Activated naive CD8-positive, alpha-beta T cell (primary cell): ENCODE measurements at regions not wholly inside any gene's neighbourhood (a gene's known extent, or its start where the extent isn't known, plus 50 kb on each side); places are given as distances from the start of the nearest gene placed in this dataset.
"Not testable (repeated sequence)": the region's sequence is repeated elsewhere in the genome, so short reads cannot be mapped to it uniquely, and the experiment has no call there.

Source experiments
- H3K27ac Mint-ChIP-seq: one replicate; pipeline ENCODE4 v1.8.0; 2021; ENCODE audit warnings: mixed read lengths
- H3K27me3 Mint-ChIP-seq: one replicate; pipeline ENCODE4 v1.8.0; 2021; ENCODE audit warnings: mixed read lengths
- H3K36me3 Mint-ChIP-seq: one replicate; pipeline ENCODE4 v1.8.0; 2021; ENCODE audit warnings: mixed read lengths
- H3K4me1 Mint-ChIP-seq: one replicate; pipeline ENCODE4 v1.8.0; 2021; ENCODE audit warnings: low read depth, mixed read lengths
- H3K4me3 Mint-ChIP-seq: one replicate; pipeline ENCODE4 v1.8.0; 2021; ENCODE audit warnings: mild to moderate bottlenecking, mixed read lengths
- H3K9me3 Mint-ChIP-seq: one replicate; pipeline ENCODE4 v1.8.0; 2021; ENCODE audit warnings: low read depth, mixed read lengths

DNA sequence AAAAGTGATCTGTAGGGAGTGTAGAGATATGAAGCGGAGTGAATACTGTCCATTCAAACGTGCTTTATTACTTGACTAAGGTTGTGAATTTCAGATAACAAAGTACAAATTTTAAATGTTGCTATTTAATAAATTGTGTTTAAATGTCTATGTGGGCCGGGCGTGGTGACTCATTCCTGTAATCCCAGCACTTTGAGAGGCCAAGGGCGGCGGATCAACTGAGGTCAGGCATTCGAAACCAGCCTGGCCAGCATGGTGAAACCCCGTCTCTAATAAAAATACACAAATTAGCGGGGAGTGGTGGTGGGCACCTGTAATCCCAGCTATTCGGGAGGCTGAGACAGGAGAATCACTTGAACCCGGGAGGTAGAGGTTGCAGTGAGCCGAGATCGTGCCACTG, 1544.1 kb downstream of the SLITRK5 start:
- H3K4me3 Mint-ChIP-seq, H3K27ac Mint-ChIP-seq, H3K27me3 Mint-ChIP-seq, H3K9me3 Mint-ChIP-seq, H3K4me1 Mint-ChIP-seq, H3K36me3 Mint-ChIP-seq: not testable (repeated sequence)

GRCh38 chr13:89217813-89218212, 1546.6 kb downstream of the SLITRK5 start:
- no peaks in the 10 kb centered on the region for H3K27me3 Mint-ChIP-seq
- H3K9me3 Mint-ChIP-seq = peaks cover 13% of the 10 kb centered on the region
- H3K36me3 Mint-ChIP-seq = no peaks in the 10 kb centered on the region
- H3K27ac Mint-ChIP-seq = no peak overlapping the region
- no peaks in the 10 kb centered on the region for H3K4me1 Mint-ChIP-seq
- no peak overlapping the region for H3K4me3 Mint-ChIP-seq

DNA sequence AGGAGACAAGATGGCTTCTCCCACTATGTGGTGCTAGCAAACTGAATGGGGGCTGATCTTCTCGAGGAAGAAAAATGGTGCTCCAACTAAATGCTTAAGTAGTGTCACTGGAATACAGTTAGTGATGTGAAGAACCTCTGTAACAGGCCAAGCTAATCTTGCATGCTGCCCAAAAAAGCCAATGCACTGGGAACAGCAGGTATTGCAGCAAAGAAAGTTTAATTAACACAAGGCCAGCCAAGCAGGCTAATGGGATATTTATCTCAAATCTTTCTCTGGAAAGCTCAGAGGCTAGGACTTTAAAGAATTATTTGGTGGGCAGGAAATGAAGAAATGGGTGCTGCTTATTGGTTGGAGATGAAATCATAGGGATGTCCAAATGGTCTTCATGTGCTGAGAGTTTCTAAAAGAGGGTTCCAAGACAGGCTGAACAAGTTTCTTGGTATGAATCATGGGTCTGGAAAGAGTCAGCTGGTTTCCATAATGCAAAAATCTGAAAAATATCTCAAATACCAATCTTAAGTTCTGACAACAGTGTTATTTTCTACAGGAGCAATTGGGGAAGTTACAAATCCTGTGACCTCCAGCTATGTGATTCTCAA, 1550.5 kb downstream of the SLITRK5 start:
- peaks cover 8% of the 10 kb centered on the region for H3K9me3 Mint-ChIP-seq

GRCh38 chr13:89227356-89227755, 1556.2 kb downstream of the SLITRK5 start:
- Mint-ChIP-seq H3K4me1 (no peaks in the 10 kb centered on the region), H3K4me3 (no peak overlapping the region), H3K9me3 (peaks cover 9% of the 10 kb centered on the region), H3K36me3 (no peaks in the 10 kb centered on the region), H3K27me3 (no peaks in the 10 kb centered on the region), H3K27ac (no peak overlapping the region)

More for the DNA sequence above, 1550.5 kb downstream of the SLITRK5 start:
- Mint-ChIP-seq H3K4me1 (no peaks in the 10 kb centered on the region), H3K27me3 (no peaks in the 10 kb centered on the region), H3K4me3 (no peak overlapping the region), H3K36me3 (no peaks in the 10 kb centered on the region), H3K27ac (no peak overlapping the region)

- Mint-ChIP-seq H3K4me3 (no peak overlapping the region), H3K27ac (no peak overlapping the region), H3K27me3 (no peaks in the 10 kb centered on the region), H3K36me3 (no peaks in the 10 kb centered on the region), H3K4me1 (no peaks in the 10 kb centered on the region), H3K9me3 (no peaks in the 10 kb centered on the region)
These were observed 1567.3 kb downstream of the SLITRK5 start for GRCh38 chr13:89238496-89238895.

GRCh38 chr13:89239361-89240127, 1568.4 kb downstream of the SLITRK5 start:
- Mint-ChIP-seq H3K4me3 (no peak overlapping the region), H3K4me1 (no peaks in the 10 kb centered on the region), H3K9me3 (no peaks in the 10 kb centered on the region), H3K27me3 (no peaks in the 10 kb centered on the region), H3K27ac (no peak overlapping the region), H3K36me3 (no peaks in the 10 kb centered on the region)

DNA sequence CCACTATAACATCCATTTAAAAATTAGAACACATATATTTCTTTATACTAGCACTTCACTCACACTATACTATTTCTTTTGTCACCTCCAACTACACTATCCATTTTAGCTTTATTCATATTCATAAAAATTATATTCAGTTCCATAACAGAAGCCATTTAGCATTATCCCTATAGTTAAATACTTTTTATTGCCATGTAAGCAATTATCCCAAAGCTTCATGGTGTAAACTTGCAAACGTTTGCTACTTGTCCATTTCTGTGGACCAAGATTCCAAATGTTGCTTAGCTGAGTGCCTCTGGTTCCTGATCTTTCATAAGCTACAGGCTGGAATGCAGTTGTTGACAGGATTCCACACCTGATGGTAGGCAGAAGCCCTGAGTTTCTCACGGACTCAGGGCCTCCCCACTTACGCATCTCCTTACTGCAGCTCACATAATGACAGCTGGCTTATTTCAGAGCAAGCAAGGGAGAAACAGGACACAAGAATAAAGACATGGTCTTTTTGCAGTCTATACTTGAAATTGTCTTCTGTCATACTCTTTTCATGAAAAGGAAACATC, 1584.8 kb downstream of the SLITRK5 start:
- H3K27me3 Mint-ChIP-seq = no peaks in the 10 kb centered on the region

GRCh38 chr13:89267734-89268133, 1596.6 kb downstream of the SLITRK5 start:
- no peak overlapping the region for H3K27ac Mint-ChIP-seq
- H3K36me3 Mint-ChIP-seq = no peaks in the 10 kb centered on the region
- H3K27me3 Mint-ChIP-seq = no peaks in the 10 kb centered on the region
- H3K9me3 Mint-ChIP-seq = peaks cover 4% of the 10 kb centered on the region
- H3K4me1 Mint-ChIP-seq = no peaks in the 10 kb centered on the region
- H3K4me3 Mint-ChIP-seq = no peak overlapping the region

More for the DNA sequence above, 1584.8 kb downstream of the SLITRK5 start:
- no peak overlapping the region for H3K4me3 Mint-ChIP-seq
- no peaks in the 10 kb centered on the region for H3K4me1 Mint-ChIP-seq
- H3K36me3 Mint-ChIP-seq = no peaks in the 10 kb centered on the region
- no peak overlapping the region for H3K27ac Mint-ChIP-seq
- peaks cover 27% of the 10 kb centered on the region for H3K9me3 Mint-ChIP-seq

DNA sequence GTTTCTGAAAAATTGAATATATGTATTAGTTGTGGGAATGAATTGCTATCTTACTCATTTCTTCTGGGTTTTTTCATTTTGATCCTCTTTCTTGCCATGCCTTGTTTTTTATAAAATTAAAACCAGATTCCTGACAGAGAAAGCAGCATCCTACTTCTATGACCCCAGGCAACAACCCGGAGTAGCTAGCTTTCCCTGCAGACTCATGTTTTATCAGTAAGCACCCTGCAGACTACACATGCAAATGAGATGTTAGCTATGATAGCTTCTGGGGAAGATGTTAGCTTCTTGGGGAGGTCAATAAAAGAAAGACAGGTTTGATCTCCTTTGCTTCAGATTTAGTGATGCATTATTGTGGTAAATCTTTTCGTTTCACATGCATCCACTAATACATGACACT, 1598.6 kb downstream of the SLITRK5 start:
- H3K27ac Mint-ChIP-seq = no peak overlapping the region
- no peak overlapping the region for H3K4me3 Mint-ChIP-seq
- no peaks in the 10 kb centered on the region for H3K27me3 Mint-ChIP-seq
- H3K4me1 Mint-ChIP-seq = no peaks in the 10 kb centered on the region
- peaks cover 4% of the 10 kb centered on the region for H3K9me3 Mint-ChIP-seq
- H3K36me3 Mint-ChIP-seq = no peaks in the 10 kb centered on the region

GRCh38 chr13:89270736-89271135, 1599.6 kb downstream of the SLITRK5 start:
- H3K4me3 Mint-ChIP-seq = no peak overlapping the region
- H3K36me3 Mint-ChIP-seq = no peaks in the 10 kb centered on the region
- H3K9me3 Mint-ChIP-seq = peaks cover 4% of the 10 kb centered on the region
- H3K27me3 Mint-ChIP-seq = no peaks in the 10 kb centered on the region
- H3K4me1 Mint-ChIP-seq = no peaks in the 10 kb centered on the region
- no peak overlapping the region for H3K27ac Mint-ChIP-seq

DNA sequence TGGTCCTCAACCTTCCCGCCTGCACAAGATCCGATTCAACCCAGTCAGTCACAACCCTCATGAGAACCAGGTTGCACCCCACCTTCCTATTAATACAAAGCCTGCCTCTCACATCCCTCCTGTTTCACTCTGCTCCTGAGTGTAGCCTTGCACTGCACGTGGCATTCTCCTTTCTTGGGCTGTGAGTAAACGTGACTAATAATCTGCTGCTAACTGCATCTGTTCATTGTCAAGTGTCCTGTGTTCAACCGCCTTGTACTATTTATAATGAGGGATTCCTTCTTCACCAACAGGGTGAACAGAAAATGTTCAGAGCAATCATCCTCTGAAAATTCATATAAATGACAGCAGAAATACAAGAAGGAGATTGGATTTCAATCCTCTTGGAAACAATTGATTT, 1608.2 kb downstream of the SLITRK5 start:
- Mint-ChIP-seq H3K9me3 (peaks cover 14% of the 10 kb centered on the region), H3K4me3 (no peak overlapping the region), H3K4me1 (no peaks in the 10 kb centered on the region), H3K27ac (no peak overlapping the region), H3K27me3 (no peaks in the 10 kb centered on the region), H3K36me3 (no peaks in the 10 kb centered on the region)

- Mint-ChIP-seq H3K9me3 (peaks cover 14% of the 10 kb centered on the region), H3K27ac (no peak overlapping the region), H3K4me1 (no peaks in the 10 kb centered on the region), H3K27me3 (no peaks in the 10 kb centered on the region), H3K36me3 (no peaks in the 10 kb centered on the region), H3K4me3 (no peak overlapping the region)
These were observed 1610.2 kb downstream of the SLITRK5 start for GRCh38 chr13:89281331-89281730.

DNA sequence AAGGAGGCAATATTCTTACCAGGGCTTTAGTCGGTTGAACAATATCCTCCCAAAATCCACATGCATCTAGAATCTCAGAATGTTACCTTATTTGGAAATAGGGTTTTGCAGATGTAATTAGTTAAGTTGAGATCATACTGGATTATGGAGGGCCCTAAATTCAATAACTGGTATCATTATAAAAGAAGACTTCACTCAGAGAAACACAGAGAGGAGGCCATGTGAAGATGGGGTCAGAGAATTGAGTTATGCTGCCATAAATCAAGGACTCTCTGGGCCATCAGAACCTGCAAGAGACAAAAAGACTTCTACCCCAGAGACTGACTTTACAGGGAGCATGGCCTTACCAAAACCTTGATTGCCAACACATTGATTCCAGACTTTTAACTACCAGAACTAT, 1611.1 kb downstream of the SLITRK5 start:
- H3K36me3 Mint-ChIP-seq = no peaks in the 10 kb centered on the region
- H3K9me3 Mint-ChIP-seq = peaks cover 14% of the 10 kb centered on the region
- no peak overlapping the region for H3K27ac Mint-ChIP-seq
- no peaks in the 10 kb centered on the region for H3K4me1 Mint-ChIP-seq
- H3K27me3 Mint-ChIP-seq = no peaks in the 10 kb centered on the region
- no peak overlapping the region for H3K4me3 Mint-ChIP-seq

GRCh38 chr13:89287381-89287780, 1616.2 kb downstream of the SLITRK5 start:
- H3K4me1 Mint-ChIP-seq = no peaks in the 10 kb centered on the region
- H3K27ac Mint-ChIP-seq = no peak overlapping the region
- H3K9me3 Mint-ChIP-seq = peaks cover 20% of the 10 kb centered on the region
- no peaks in the 10 kb centered on the region for H3K27me3 Mint-ChIP-seq
- no peak overlapping the region for H3K4me3 Mint-ChIP-seq
- H3K36me3 Mint-ChIP-seq = no peaks in the 10 kb centered on the region

GRCh38 chr13:89294115-89294867, 1623.1 kb downstream of the SLITRK5 start:
- H3K27me3 Mint-ChIP-seq = no peaks in the 10 kb centered on the region
- H3K27ac Mint-ChIP-seq = no peak overlapping the region

More at GRCh38 chr13:89294115-89294867, 1623.1 kb downstream of the SLITRK5 start:
- H3K4me3 Mint-ChIP-seq = no peak overlapping the region
- no peaks in the 10 kb centered on the region for H3K4me1 Mint-ChIP-seq
- H3K9me3 Mint-ChIP-seq = peaks cover 13% of the 10 kb centered on the region
- no peaks in the 10 kb centered on the region for H3K36me3 Mint-ChIP-seq
